IPS-NIHi7 (cell line): ENCODE measurements at regions not wholly inside any gene's neighbourhood (a gene's known extent, or its start where the extent isn't known, plus 50 kb on each side); places are given as distances from the start of the nearest gene placed in this dataset.
"Not testable (repeated sequence)": the region's sequence is repeated elsewhere in the genome, so short reads cannot be mapped to it uniquely, and the experiment has no call there.

Source experiments
- DNase-seq: peaks from one replicate; pipeline ENCODE4 v3.0.0; 2012; ENCODE audit warnings: mixed read lengths; ENCODE audit errors: extremely low spot score

GRCh38 chr5:111635151-111635902 lies 121.7 kb downstream of the NREP start:
- DNase-seq: no peak

- no peak for DNase-seq
Measured at GRCh38 chr5:111631328-111631727, 119.0 kb upstream of the STARD4 start.

- DNase-seq: no peak
Measured at GRCh38 chr5:111628901-111629300, 116.6 kb upstream of the STARD4 start.

DNA sequence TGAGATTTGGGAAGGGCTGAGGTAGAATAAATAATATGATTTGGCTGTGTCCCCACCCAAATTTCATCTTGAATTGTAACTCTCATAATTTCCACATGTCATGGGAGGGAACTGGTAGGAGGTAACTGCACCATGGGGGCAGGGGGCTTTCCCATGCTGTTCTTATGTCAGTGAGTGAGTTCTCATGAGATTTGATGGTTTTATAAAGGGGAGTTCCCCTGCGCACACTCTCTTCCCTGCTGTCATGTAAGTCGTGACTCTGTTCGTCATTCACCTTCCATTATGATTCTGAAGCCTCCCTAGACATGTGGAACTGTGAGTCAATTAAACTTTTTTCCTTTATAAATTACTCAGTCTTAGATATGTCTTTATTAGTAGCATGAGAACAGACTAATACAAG lies 115.5 kb upstream of the STARD4 start:
- no peak for DNase-seq

- DNase-seq: no peak
Measured at GRCh38 chr5:111626473-111627148, 114.3 kb upstream of the STARD4 start.

DNA sequence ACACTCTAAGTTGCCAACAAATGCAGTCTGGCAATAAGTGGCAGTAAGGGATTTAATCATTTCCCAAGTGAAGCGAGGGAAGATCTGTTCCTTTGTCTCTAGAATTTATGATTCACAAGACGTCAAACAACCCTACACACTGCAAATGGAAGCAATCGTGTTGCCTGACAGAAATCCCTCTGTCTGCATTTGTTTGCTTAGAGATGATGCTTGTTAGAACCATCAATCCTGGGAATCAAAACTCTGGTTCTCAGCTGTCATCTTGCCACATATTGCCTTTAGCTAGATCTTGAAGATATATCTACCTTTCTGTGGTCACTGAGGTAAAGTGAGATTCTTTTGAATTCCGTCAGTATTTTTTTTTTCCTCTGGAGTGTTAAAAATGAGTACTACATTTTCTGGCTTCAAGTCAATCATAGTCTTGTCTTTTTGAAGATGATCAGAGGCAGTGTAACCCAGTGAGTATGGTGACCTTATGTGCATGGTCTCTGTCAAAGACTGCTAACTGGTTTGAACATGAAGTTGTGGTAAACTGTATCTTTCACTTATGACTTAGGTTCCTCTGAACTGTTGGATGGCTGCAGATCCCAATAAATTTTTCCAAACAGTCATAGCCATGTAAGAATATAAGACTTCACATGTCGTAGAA lies 106.4 kb upstream of the STARD4 start:
- no peak for DNase-seq

GRCh38 chr5:111615054-111615453 lies 102.7 kb upstream of the STARD4 start:
- no peak for DNase-seq

GRCh38 chr5:111612013-111612630 lies 99.8 kb upstream of the STARD4 start:
- DNase-seq: not testable (repeated sequence)

GRCh38 chr5:111606194-111606593 lies 93.9 kb upstream of the STARD4 start:
- DNase-seq: no peak

DNA sequence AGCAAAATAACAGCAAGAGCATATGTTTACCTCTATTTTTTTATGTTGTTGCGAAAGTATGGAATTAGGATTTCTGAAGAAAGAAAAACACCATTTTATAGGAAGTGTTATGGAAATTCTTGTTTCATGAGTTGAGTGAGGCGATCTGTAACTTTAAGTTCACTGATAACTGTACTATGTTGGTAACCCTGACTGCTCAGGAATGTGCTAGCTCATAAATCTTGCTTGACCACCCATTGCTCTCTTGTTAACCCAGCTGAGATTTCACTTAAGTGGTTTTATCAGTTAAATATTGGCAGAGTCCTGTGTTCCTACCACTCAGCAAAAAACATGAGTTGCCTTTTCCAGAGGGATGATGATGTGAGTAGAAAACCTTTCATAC lies 91.1 kb upstream of the STARD4 start:
- DNase-seq: no peak

GRCh38 chr5:111602817-111603445 lies 90.6 kb upstream of the STARD4 start:
- DNase-seq: no peak

DNA sequence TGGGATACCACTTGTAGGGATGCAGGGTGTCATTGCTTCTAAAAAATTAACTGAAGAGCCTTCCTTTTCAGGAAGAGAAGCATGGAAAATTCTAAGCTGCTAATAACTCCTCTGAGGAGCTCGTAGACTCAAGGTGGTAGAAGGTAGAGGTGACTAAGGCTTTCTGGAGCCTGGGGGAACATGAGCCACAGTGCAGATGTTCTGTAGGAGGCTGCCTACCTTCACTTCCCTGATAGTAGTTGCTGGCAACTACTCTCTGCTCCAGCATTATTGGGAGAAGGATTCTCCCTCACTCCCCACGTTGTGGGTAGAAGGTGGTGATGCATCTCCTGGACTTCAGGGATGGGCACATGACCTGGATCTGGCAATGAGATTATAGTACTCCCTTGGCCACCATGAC lies 86.7 kb upstream of the STARD4 start:
- no peak for DNase-seq

- DNase-seq: no peak
Measured at GRCh38 chr5:111597491-111597890, 85.2 kb upstream of the STARD4 start.

DNA sequence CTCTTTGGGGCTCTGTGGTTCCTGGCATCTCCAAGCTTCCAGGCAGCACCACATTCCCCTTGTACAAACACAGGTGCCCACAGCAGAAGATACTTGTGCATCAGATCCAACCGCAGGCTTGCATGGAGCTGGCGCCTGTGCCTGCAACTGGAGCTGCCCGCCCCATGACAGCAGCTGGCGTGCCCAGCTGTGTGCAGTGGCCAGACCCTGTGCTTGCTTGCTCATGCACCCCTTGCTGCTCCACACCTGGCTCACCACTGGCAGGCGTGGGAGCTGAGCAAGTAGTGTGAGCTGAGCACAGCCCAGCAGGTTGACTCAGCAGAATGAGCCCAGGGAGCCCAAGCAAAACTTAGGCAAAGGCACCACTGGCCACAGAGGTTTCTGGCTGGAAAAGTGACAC lies 84.4 kb upstream of the STARD4 start:
- DNase-seq: no peak

- no peak for DNase-seq
Measured at GRCh38 chr5:111595425-111595824, 83.1 kb upstream of the STARD4 start.

- no peak for DNase-seq
Measured at GRCh38 chr5:111589316-111589715, 77.0 kb upstream of the STARD4 start.

DNA sequence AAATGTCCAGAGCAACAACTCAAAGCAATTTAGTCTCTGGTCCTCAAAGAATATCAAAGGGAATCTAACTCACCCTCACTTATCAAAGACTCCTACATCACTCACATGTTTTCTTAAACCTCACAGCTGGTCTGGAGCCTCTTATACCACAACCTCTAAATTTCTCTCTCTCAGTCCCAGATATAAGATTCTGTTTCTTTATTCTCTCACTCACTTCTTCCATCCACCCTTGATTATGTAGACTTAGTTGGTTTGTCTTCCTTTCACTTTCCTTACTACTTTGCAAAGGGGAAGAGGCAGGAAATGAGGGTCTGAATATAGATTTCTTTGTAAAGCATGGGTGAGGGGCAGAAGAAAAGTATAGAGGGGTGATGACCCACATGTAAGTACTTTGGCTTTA lies 75.4 kb upstream of the STARD4 start:
- no peak for DNase-seq

DNA sequence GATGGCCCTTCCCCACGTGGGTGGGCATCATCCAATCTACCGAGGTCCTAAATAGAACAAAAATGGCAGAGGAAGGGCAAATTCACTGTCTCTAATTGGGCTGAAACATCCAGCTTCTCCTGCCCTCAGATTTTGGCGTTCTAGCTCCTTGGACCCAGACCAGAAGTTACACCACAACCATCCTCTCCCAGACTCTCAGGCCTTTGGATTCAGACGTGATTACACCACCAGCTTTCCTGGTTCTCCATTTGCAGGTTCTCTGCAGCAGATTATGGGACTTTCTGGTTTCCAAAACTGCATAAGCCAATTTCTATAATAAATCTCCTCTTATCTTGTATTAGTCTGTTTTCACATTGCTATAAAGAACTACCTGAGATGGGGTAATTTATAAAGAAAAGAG lies 73.6 kb upstream of the STARD4 start:
- DNase-seq: no peak

GRCh38 chr5:111585291-111585690 lies 73.0 kb upstream of the STARD4 start:
- DNase-seq: no peak

DNA sequence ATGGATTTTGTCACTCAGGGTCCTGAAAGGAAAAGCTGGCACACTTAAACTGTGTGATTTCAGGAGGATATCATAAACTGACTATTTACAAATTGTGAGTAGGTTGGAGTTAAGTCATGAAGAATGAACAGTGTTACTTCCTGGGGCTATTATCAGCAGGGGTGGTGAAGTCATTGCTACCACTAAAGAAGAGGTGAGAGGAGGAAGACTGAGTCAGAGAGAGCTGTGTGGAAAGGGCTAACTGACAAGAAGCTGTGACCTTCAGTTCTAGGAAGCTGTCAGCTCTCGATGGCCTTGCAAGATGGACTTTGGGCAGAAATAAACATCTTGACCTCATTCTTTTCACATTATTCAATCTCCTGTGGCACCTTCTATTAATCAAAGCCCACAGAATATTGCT lies 72.3 kb upstream of the STARD4 start:
- DNase-seq: peak; percentile 62

GRCh38 chr5:111583758-111584203 lies 71.4 kb upstream of the STARD4 start:
- DNase-seq: no peak

DNA sequence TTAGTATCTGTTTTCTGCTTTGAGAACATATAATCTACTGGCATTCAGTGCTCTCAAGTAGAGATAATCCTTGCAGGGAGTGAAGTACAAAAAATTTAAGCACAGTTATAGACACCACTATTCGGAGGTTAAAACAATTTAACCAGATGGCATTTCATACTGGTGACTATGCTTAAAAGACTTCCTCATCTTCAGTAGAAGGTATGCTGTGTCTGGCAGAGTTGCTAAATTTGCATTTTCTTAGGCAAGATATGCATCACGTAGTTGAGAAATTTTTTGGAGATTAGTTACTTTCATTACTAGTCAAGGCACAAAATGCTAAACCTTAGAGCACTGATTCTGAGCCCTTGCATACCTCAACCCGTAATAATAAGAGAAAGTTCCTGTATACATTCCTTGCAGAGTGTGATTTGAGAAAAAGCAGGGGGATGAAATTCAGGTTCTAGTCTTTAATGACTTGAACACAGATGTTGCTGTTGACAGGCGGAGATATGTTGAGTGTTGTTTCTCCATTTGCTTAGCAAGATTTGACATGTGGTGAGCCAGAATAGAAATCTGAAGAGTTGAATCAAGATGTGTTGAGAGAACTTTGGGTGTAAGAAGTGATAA lies 70.8 kb upstream of the STARD4 start:
- no peak for DNase-seq
